ENCODE measurements at regions not wholly inside any gene's neighbourhood (a gene's known extent, or its start where the extent isn't known, plus 50 kb on each side); places are given as distances from the start of the nearest gene placed in this dataset.

GRCh38 chr12:115569345-115570068, 708.0 kb downstream of the MED13L start:
- Histone ChIP-seq H3K4me1 (ENCODE audit: control insufficient read depth in 1 of 2, insufficient read depth in 2 of 2, low read length in 2 of 2) (no peaks in the 10 kb centered on the region), H3K9ac (ENCODE audit: low read depth in 1 of 2, low read length in 2 of 2) (no peak overlapping the region), H3K4me3 (ENCODE audit: low read depth in 1 of 2, low read length in 2 of 2) (no peak overlapping the region), H3K27ac (ENCODE audit: low read depth, low read length) (no peak overlapping the region), H3K36me3 (ENCODE audit: control insufficient read depth in 1 of 2, insufficient read depth in 2 of 2, low read length in 2 of 2) (no peaks in the 10 kb centered on the region), H3K27me3 (ENCODE audit: control insufficient read depth in 1 of 2, insufficient read depth in 2 of 2, low read length in 2 of 2) (no peaks in the 10 kb centered on the region), H3K9me3 (ENCODE audit: control insufficient read depth in 1 of 2, low read length in 2 of 2) (no peaks in the 10 kb centered on the region)

- Histone ChIP-seq H3K27ac (ENCODE audit: low read depth, low read length) (no peak overlapping the region), H3K4me3 (ENCODE audit: low read depth in 1 of 2, low read length in 2 of 2) (no peak overlapping the region), H3K4me1 (ENCODE audit: control insufficient read depth in 1 of 2, insufficient read depth in 2 of 2, low read length in 2 of 2) (no peaks in the 10 kb centered on the region), H3K9me3 (ENCODE audit: control insufficient read depth in 1 of 2, low read length in 2 of 2) (peaks cover 0 to 2% of the 10 kb centered on the region in 2 donors), H3K9ac (ENCODE audit: low read depth in 1 of 2, low read length in 2 of 2) (no peak overlapping the region), H3K36me3 (ENCODE audit: control insufficient read depth in 1 of 2, insufficient read depth in 2 of 2, low read length in 2 of 2) (no peaks in the 10 kb centered on the region), H3K27me3 (ENCODE audit: control insufficient read depth in 1 of 2, insufficient read depth in 2 of 2, low read length in 2 of 2) (no peaks in the 10 kb centered on the region)
Observed at GRCh38 chr12:115558281-115558680, 719.2 kb downstream of the MED13L start.

GRCh38 chr12:115553622-115554021, 723.9 kb downstream of the MED13L start:
- Histone ChIP-seq H3K4me3 (ENCODE audit: low read depth in 1 of 2, low read length in 2 of 2) (no peak overlapping the region), H3K4me1 (ENCODE audit: control insufficient read depth in 1 of 2, insufficient read depth in 2 of 2, low read length in 2 of 2) (no peaks in the 10 kb centered on the region), H3K36me3 (ENCODE audit: control insufficient read depth in 1 of 2, insufficient read depth in 2 of 2, low read length in 2 of 2) (no peaks in the 10 kb centered on the region), H3K27me3 (ENCODE audit: control insufficient read depth in 1 of 2, insufficient read depth in 2 of 2, low read length in 2 of 2) (no peaks in the 10 kb centered on the region), H3K27ac (ENCODE audit: low read depth, low read length) (no peak overlapping the region), H3K9me3 (ENCODE audit: control insufficient read depth in 1 of 2, low read length in 2 of 2) (peaks cover 0 to 2% of the 10 kb centered on the region in 2 donors), H3K9ac (ENCODE audit: low read depth in 1 of 2, low read length in 2 of 2) (no peak overlapping the region)

DNA sequence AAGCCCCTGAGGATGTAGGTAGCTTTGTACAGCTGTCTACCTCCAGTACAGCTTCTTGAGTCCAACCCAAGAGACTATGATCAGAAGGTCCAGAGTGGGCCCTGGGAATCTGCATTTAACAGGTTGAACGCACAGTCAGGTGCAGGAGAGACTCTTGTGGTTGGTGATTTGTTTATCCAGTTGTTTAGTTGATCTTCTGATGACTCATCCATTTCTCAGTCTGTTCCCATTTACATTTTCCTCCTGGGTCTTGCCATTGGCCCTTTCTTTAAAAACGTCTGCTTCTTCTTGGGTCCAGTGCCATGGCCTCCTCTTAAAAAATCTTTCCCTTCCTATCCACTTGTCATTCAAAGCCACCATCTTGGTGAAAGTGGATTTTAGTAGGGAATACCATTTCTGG, 734.2 kb downstream of the MED13L start:
- Histone ChIP-seq H3K36me3 (ENCODE audit: control insufficient read depth in 1 of 2, insufficient read depth in 2 of 2, low read length in 2 of 2) (no peaks in the 10 kb centered on the region), H3K4me1 (ENCODE audit: control insufficient read depth in 1 of 2, insufficient read depth in 2 of 2, low read length in 2 of 2) (no peaks in the 10 kb centered on the region), H3K4me3 (ENCODE audit: low read depth in 1 of 2, low read length in 2 of 2) (no peak overlapping the region), H3K27me3 (ENCODE audit: control insufficient read depth in 1 of 2, insufficient read depth in 2 of 2, low read length in 2 of 2) (no peaks in the 10 kb centered on the region), H3K27ac (ENCODE audit: low read depth, low read length) (no peak overlapping the region), H3K9ac (ENCODE audit: low read depth in 1 of 2, low read length in 2 of 2) (no peak overlapping the region), H3K9me3 (ENCODE audit: control insufficient read depth in 1 of 2, low read length in 2 of 2) (no peaks in the 10 kb centered on the region)

DNA sequence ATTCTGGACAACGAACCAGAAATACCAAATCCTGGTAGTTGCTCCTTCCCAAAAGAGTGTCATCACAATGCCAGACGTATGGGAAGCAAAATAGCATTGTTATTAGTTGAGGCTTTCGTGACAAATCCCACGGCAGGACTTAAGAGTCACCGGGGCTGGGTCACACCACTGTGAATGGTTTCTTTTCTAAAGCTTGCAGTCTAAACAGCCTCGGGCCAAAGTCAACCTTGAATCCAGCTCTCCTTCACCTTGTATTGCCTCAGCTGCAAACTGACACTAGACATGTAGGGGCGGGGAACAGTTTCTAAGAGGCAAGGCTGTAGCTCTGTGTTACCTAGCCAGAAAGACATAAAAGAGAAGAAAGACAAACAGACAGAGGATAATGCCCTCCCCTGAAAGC, 734.8 kb downstream of the MED13L start:
- H3K4me3 ChIP-seq (ENCODE audit: low read depth in 1 of 2, low read length in 2 of 2), result no peak overlapping the region

GRCh38 chr12:115541891-115542421, 735.5 kb downstream of the MED13L start:
- H3K36me3 ChIP-seq (ENCODE audit: control insufficient read depth in 1 of 2, insufficient read depth in 2 of 2, low read length in 2 of 2), result no peaks in the 10 kb centered on the region
- H3K4me3 ChIP-seq (ENCODE audit: low read depth in 1 of 2, low read length in 2 of 2), result no peak overlapping the region
- H3K27ac ChIP-seq (ENCODE audit: low read depth, low read length), result no peak overlapping the region
- peaks cover 0 to 6% of the 10 kb centered on the region in 2 donors for H3K9me3 ChIP-seq (ENCODE audit: control insufficient read depth in 1 of 2, low read length in 2 of 2)
- H3K27me3 ChIP-seq (ENCODE audit: control insufficient read depth in 1 of 2, insufficient read depth in 2 of 2, low read length in 2 of 2), result no peaks in the 10 kb centered on the region
- H3K9ac ChIP-seq (ENCODE audit: low read depth in 1 of 2, low read length in 2 of 2), result no peak overlapping the region
- H3K4me1 ChIP-seq (ENCODE audit: control insufficient read depth in 1 of 2, insufficient read depth in 2 of 2, low read length in 2 of 2), result no peaks in the 10 kb centered on the region

More for the DNA sequence above, 734.8 kb downstream of the MED13L start:
- no peak overlapping the region for H3K27ac ChIP-seq (ENCODE audit: low read depth, low read length)
- no peaks in the 10 kb centered on the region for H3K4me1 ChIP-seq (ENCODE audit: control insufficient read depth in 1 of 2, insufficient read depth in 2 of 2, low read length in 2 of 2)
- no peaks in the 10 kb centered on the region for H3K36me3 ChIP-seq (ENCODE audit: control insufficient read depth in 1 of 2, insufficient read depth in 2 of 2, low read length in 2 of 2)
- H3K9ac ChIP-seq (ENCODE audit: low read depth in 1 of 2, low read length in 2 of 2), result no peak overlapping the region
- H3K9me3 ChIP-seq (ENCODE audit: control insufficient read depth in 1 of 2, low read length in 2 of 2), result peaks cover 0 to 2% of the 10 kb centered on the region in 2 donors
- H3K27me3 ChIP-seq (ENCODE audit: control insufficient read depth in 1 of 2, insufficient read depth in 2 of 2, low read length in 2 of 2), result no peaks in the 10 kb centered on the region

- H3K4me3 ChIP-seq (ENCODE audit: low read depth in 1 of 2, low read length in 2 of 2), result no peak overlapping the region
- no peak overlapping the region for H3K9ac ChIP-seq (ENCODE audit: low read depth in 1 of 2, low read length in 2 of 2)
- H3K36me3 ChIP-seq (ENCODE audit: control insufficient read depth in 1 of 2, insufficient read depth in 2 of 2, low read length in 2 of 2), result no peaks in the 10 kb centered on the region
- H3K4me1 ChIP-seq (ENCODE audit: control insufficient read depth in 1 of 2, insufficient read depth in 2 of 2, low read length in 2 of 2), result no peaks in the 10 kb centered on the region
- H3K27ac ChIP-seq (ENCODE audit: low read depth, low read length), result no peak overlapping the region
- no peaks in the 10 kb centered on the region for H3K27me3 ChIP-seq (ENCODE audit: control insufficient read depth in 1 of 2, insufficient read depth in 2 of 2, low read length in 2 of 2)
- H3K9me3 ChIP-seq (ENCODE audit: control insufficient read depth in 1 of 2, low read length in 2 of 2), result peaks cover 0 to 2% of the 10 kb centered on the region in 2 donors
Observed at GRCh38 chr12:115528466-115528865, 749.0 kb downstream of the MED13L start.

GRCh38 chr12:115521771-115522409, 755.6 kb downstream of the MED13L start:
- H3K4me1 ChIP-seq (ENCODE audit: control insufficient read depth in 1 of 2, insufficient read depth in 2 of 2, low read length in 2 of 2), result no peaks in the 10 kb centered on the region
- H3K9me3 ChIP-seq (ENCODE audit: control insufficient read depth in 1 of 2, low read length in 2 of 2), result peaks cover 2 to 5% of the 10 kb centered on the region in 2 donors

DNA sequence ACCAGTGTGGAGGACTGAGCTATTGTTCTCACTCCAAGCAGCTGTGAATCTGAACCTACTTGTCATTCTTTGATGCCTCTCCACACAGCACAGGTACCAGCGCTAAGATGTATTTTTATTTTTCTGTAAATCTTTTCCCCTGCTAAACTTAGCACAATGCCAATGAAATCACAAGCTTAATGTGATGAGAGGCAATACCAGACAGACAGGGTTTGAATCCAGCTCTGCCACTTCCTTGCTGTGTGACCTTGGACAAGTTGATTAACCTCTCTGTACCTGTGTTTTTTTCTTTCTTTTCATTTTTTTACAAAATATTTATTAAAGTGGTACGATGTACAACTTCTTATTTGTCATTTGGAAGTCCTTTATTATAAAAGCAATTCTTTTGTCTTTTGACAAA, 757.6 kb downstream of the MED13L start:
- H3K4me1 ChIP-seq (ENCODE audit: control insufficient read depth in 1 of 2, insufficient read depth in 2 of 2, low read length in 2 of 2), result no peaks in the 10 kb centered on the region
- no peak overlapping the region for H3K9ac ChIP-seq (ENCODE audit: low read depth in 1 of 2, low read length in 2 of 2)
- no peak overlapping the region for H3K27ac ChIP-seq (ENCODE audit: low read depth, low read length)
- H3K9me3 ChIP-seq (ENCODE audit: control insufficient read depth in 1 of 2, low read length in 2 of 2), result peaks cover 0 to 5% of the 10 kb centered on the region in 2 donors
- H3K36me3 ChIP-seq (ENCODE audit: control insufficient read depth in 1 of 2, insufficient read depth in 2 of 2, low read length in 2 of 2), result no peaks in the 10 kb centered on the region
- no peaks in the 10 kb centered on the region for H3K27me3 ChIP-seq (ENCODE audit: control insufficient read depth in 1 of 2, insufficient read depth in 2 of 2, low read length in 2 of 2)
- no peak overlapping the region for H3K4me3 ChIP-seq (ENCODE audit: low read depth in 1 of 2, low read length in 2 of 2)

More at GRCh38 chr12:115521771-115522409, 755.6 kb downstream of the MED13L start:
- Histone ChIP-seq H3K36me3 (ENCODE audit: control insufficient read depth in 1 of 2, insufficient read depth in 2 of 2, low read length in 2 of 2) (no peaks in the 10 kb centered on the region), H3K4me3 (ENCODE audit: low read depth in 1 of 2, low read length in 2 of 2) (no peak overlapping the region), H3K9ac (ENCODE audit: low read depth in 1 of 2, low read length in 2 of 2) (no peak overlapping the region), H3K27ac (ENCODE audit: low read depth, low read length) (no peak overlapping the region), H3K27me3 (ENCODE audit: control insufficient read depth in 1 of 2, insufficient read depth in 2 of 2, low read length in 2 of 2) (no peaks in the 10 kb centered on the region)

DNA sequence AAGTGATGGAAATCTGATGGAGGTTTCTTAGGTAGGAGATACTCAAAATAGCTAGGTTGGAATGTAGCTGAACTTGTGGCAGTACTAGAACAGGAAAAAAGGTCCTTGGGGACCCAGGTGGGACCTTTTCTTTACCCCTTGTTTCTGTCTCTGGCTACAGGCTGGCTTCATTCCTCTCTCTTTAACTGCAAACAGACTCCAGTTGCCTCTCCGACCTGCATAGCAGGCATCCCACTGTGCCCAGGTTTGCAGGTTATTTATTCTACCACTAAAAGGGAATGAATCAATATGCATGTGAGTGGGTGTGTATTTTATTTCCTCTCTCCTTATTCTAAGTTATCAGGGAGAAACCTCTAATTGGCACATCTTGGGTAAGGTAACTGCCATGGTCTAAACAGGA, 758.1 kb downstream of the MED13L start:
- H3K27ac ChIP-seq (ENCODE audit: low read depth, low read length), result no peak overlapping the region
- H3K27me3 ChIP-seq (ENCODE audit: control insufficient read depth in 1 of 2, insufficient read depth in 2 of 2, low read length in 2 of 2), result no peaks in the 10 kb centered on the region
- H3K4me1 ChIP-seq (ENCODE audit: control insufficient read depth in 1 of 2, insufficient read depth in 2 of 2, low read length in 2 of 2), result no peaks in the 10 kb centered on the region
- no peak overlapping the region for H3K9ac ChIP-seq (ENCODE audit: low read depth in 1 of 2, low read length in 2 of 2)
- no peak overlapping the region for H3K4me3 ChIP-seq (ENCODE audit: low read depth in 1 of 2, low read length in 2 of 2)
- no peaks in the 10 kb centered on the region for H3K36me3 ChIP-seq (ENCODE audit: control insufficient read depth in 1 of 2, insufficient read depth in 2 of 2, low read length in 2 of 2)
- H3K9me3 ChIP-seq (ENCODE audit: control insufficient read depth in 1 of 2, low read length in 2 of 2), result peaks cover 0 to 5% of the 10 kb centered on the region in 2 donors
